GM19397 (cell line): ENCODE measurements at regions not wholly inside any gene's neighbourhood (a gene's known extent, or its start where the extent isn't known, plus 50 kb on each side); places are given as distances from the start of the nearest gene placed in this dataset.
"Not testable (repeated sequence)": the region's sequence is repeated elsewhere in the genome, so short reads cannot be mapped to it uniquely, and the experiment has no call there.

Source experiments
- ATAC-seq: cut with Tn5 transposase; IDR thresholded peaks from one replicate; pipeline ENCODE4 v1.9.1; 2021; ENCODE audit warnings: mild to moderate bottlenecking, moderate library complexity; ENCODE audit not compliant: unreplicated experiment

DNA sequence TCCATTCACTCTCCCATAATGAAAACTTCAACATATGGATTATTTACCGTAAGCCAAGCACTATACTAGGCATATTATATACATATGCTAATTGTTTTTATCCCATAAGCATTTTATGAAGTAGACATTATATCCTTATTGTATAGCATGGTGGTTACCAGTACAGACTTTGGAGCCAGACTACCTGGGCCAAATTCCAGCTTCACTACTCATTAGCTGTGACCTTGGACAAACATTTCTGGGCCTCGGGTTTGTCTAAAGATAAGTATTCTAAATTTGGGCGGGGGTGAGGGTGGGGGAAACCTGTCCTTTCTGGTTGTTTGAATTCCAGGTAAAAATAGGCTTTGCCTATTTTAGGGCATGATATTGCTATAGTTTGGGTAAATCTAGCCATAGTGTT is 66.5 kb upstream of the P2RY1 start:
- no peak for ATAC-seq

DNA sequence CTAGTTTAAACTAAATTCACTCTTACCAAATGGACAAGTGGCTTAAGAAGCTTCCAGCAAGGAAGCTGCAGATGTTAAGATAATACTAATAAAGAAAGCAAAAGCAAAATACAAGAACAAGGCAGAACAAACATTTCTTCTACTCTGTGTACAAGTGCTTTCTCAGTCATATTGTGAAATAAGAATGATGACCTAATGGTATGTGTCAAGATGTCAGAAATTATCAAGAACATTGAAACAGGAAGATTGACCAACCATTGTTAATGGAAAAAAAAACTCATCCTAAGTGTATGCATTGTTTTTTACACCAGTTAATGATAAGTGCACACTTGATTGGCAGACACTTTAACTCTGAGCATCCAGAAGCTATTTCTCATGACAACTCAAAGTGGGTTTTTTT is 65.4 kb upstream of the P2RY1 start:
- no peak for ATAC-seq

DNA sequence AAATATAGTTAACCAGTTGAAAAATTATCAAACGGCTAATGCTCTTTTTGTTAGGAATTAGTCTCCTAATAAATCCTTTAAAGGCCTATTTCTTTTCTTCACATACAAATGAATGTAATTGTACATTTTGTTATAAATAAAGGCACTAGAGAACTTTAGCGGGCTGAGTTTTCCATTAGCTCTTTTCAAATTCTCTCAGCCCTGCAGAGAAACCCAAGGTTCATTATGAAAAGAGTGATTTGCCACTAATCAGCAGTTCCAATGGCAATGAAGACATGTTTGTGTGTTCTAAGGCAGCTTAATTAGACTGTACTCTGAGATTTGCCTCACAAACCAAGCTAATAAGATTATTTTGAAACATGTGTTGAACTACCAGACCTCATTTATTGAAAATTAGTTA is 64.6 kb upstream of the P2RY1 start:
- ATAC-seq: no peak

DNA sequence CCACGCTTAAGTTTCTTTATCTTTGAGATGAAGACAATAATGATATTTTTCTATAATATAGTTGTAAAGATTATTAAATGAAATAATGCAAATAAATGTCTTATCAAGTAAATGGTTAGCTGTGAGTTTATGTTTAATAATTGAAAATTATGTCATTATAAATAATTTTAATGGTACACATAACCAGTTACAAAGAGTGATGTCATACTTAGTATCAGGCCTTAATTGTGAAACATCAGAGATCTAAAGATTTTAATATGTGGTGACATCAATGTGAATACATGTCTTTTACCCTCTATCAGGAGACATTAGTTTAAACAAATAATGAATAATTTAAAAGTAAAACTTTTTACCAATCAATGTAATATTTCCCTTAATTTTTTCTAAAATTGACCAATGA is 63.8 kb upstream of the P2RY1 start:
- ATAC-seq: no peak

DNA sequence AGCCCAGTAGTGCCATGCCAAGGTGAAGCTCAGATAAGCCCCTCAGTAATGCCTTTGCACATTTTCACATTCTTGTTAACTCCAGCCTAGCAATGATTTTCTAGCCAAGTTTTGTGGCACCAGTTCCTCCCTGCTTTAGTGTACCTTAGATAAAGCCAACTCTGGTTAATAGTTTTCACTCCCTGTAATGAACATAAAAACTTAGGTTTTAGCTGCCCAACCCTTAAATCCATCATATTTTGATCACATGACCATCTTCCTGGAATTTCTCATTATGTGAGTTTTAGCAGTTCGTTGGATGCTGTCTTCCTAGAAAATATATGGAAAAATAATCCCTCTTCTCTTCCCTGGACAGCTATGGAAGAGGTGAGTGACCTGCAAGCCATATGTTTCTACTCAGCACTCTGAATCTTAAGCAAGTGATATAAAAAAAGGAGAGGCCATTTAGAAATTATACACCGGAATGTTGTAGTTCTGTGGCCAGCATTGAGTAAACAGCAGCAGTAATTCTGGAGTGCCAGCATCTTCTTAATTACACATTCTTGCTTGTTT is 62.2 kb upstream of the P2RY1 start:
- ATAC-seq: no peak

DNA sequence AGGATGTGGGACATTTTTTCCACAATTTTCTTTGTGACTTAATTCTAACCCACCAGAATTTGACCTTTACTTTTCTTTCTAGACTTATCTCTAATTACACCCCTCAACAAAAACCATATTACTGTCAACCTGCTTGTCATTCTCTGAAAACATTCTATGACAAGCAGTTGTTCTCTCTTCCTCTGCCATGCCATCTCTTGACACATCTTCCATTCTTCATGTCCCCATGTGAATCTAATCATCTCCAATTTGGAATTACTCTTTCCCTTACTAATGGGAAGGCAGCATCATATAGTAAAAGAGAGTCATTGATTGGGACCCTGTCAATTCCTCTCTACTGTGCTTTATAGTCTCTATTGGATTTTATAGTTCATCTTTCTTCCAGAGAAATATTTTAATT is 61.3 kb upstream of the P2RY1 start:
- ATAC-seq: no peak

DNA sequence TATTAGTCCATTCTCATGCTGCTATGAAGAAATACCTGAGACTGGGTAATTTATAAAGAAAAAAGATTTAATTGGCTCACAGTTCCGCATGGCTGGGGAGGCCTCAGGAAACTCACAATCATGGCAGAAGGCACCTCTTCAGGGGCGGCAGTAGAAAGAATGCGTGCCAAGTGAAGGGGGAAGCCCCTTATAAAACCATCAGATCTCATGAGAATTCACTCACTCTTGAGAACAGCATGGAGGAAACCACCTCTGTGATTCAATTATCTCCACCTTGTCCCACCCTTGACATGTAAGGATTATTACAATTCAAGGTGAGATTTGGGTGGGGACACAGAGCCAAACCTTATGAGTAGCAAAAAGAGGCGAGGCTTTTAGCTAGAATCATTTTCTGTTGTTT is 60.7 kb upstream of the P2RY1 start:
- not testable (repeated sequence) for ATAC-seq

DNA sequence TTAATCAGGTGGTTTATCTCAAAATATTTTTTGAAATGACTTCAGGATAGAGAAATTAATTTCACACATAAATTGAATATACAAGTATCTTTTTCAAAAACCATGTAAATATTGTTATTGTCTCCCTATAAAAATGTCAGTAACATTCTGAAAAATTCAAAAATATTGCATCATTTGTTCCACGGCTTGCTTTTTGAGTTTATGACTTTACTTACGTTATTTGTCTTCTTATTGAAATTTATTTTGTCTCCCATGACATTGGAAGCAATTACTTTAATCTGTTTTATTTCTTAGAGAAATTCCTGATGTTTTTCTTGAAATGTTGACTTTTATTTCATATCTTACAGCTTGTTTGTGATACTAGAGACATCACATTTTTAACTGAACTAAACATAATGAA is 56.9 kb upstream of the P2RY1 start:
- ATAC-seq: no peak

DNA sequence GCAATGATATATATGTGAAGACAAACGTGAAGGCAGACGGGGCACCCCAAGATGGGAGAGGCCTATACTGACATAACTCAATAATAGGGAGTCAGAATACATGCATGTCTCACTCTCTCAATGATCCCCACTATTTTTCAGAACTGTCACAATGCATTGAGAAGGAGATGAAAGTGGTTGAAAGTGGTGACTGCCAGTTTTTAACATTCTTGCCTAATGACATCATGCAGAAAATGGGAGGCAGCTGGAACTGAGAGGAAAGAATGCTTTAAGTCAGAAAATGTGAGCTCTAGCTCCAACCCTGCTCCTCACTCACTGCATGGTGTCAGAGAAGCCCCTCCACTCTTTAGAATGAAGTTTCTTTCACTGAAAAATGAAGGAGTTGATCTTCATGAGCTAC is 55.3 kb upstream of the P2RY1 start:
- ATAC-seq: no peak

DNA sequence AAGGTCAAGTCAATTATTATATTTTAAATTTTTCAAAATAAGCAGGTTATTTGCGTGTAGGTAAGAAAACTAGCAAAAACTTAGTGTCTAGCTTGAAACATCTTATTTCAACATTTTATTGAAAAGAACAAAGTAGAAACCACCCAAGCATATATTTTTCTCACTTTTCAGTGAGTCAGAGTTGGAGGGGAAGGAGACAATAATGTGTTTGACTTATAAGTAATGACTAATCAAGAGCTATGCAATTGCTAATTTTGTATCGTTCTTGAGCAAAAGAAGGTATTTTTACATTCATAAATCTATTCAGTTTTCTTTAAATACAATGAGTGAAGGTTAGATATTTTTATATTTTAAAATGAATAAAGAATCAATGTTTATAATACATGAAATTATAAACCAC is 54.4 kb upstream of the P2RY1 start:
- no peak for ATAC-seq

DNA sequence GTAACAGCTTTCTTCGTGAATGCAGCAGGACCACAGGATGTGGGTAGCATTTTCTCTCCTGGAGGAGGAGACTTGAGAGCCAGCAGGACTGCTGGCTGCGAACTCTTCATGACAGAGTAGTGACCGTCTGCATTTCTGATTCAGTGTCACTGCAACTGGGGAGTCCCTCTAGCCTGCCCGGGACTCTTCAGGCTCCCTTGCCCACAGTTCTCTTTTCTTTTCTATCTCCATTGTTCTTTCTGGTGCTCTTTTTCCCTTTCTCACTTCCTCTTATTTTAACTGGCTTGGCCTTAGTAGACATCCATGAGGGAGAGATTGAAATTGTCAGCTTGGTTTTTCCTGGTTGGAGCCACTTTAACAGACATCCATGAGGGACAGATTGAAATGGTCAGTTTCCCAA is 49.9 kb upstream of the P2RY1 start:
- ATAC-seq: no peak
